ENCODE measurements at regions not wholly inside any gene's neighbourhood (a gene's known extent, or its start where the extent isn't known, plus 50 kb on each side); places are given as distances from the start of the nearest gene placed in this dataset.

GRCh38 chr16:55043499-55043898 is 112.8 kb downstream of the IRX5 start:
- no peaks in the 10 kb centered on the region for H3K4me1 ChIP-seq
- H3K27me3 ChIP-seq: no peaks in the 10 kb centered on the region
- no peak overlapping the region for H3K4me3 ChIP-seq
- TF ChIP-seq POLR2A (IDR thresholded peaks at IDR 0.05) (no peak), CTCF (IDR thresholded peaks at IDR 0.05) (no peak)
- H3K36me3 ChIP-seq: no peaks in the 10 kb centered on the region
- H3K9me3 ChIP-seq: no peaks in the 10 kb centered on the region
- no peak overlapping the region for H3K27ac ChIP-seq
- DNase-seq: no peak

GRCh38 chr16:55044201-55044975 is 113.7 kb downstream of the IRX5 start:
- Histone ChIP-seq H3K9me3 (no peaks in the 10 kb centered on the region), H3K4me1 (no peaks in the 10 kb centered on the region), H3K36me3 (no peaks in the 10 kb centered on the region), H3K27me3 (no peaks in the 10 kb centered on the region), H3K4me3 (no peak overlapping the region), H3K27ac (no peak overlapping the region)
- no peak for TF ChIP-seq CTCF (IDR thresholded peaks at IDR 0.05)
- no peak for TF ChIP-seq POLR2A (IDR thresholded peaks at IDR 0.05)
- DNase-seq: no peak

GRCh38 chr16:55045329-55045728 is 114.7 kb downstream of the IRX5 start:
- Histone ChIP-seq H3K36me3 (no peaks in the 10 kb centered on the region), H3K4me3 (no peak overlapping the region), H3K4me1 (no peaks in the 10 kb centered on the region), H3K9me3 (no peaks in the 10 kb centered on the region), H3K27me3 (no peaks in the 10 kb centered on the region), H3K27ac (no peak overlapping the region)
- no peak for DNase-seq
- no peak for TF ChIP-seq POLR2A (IDR thresholded peaks at IDR 0.05)
- TF ChIP-seq CTCF (IDR thresholded peaks at IDR 0.05): no peak

- TF ChIP-seq POLR2A (IDR thresholded peaks at IDR 0.05): no peak
- no peak for TF ChIP-seq CTCF (IDR thresholded peaks at IDR 0.05)
- no peak overlapping the region for H3K27ac ChIP-seq
- no peak overlapping the region for H3K4me3 ChIP-seq
- H3K36me3 ChIP-seq: no peaks in the 10 kb centered on the region
- H3K9me3 ChIP-seq: no peaks in the 10 kb centered on the region
- H3K4me1 ChIP-seq: no peaks in the 10 kb centered on the region
- no peak for DNase-seq
- no peaks in the 10 kb centered on the region for H3K27me3 ChIP-seq
Observed at GRCh38 chr16:55045756-55046460, 115.2 kb downstream of the IRX5 start.

GRCh38 chr16:55046513-55046912 is 115.8 kb downstream of the IRX5 start:
- DNase-seq: no peak
- H3K4me3 ChIP-seq: no peak overlapping the region
- no peaks in the 10 kb centered on the region for H3K27me3 ChIP-seq
- H3K36me3 ChIP-seq: no peaks in the 10 kb centered on the region
- TF ChIP-seq CTCF (IDR thresholded peaks at IDR 0.05) (no peak), POLR2A (IDR thresholded peaks at IDR 0.05) (no peak)
- H3K4me1 ChIP-seq: no peaks in the 10 kb centered on the region
- no peaks in the 10 kb centered on the region for H3K9me3 ChIP-seq
- H3K27ac ChIP-seq: no peak overlapping the region

Data from Peyer's patch (tissue), 4 donors.